Retinal pigment epithelial cell (primary cell): ENCODE measurements at regions not wholly inside any gene's neighbourhood (a gene's known extent, or its start where the extent isn't known, plus 50 kb on each side); places are given as distances from the start of the nearest gene placed in this dataset.

Experiments
- DNase-seq: peaks from one replicate; pipeline ENCODE4 v3.0.0-alpha.2; 2010; ENCODE audit warnings: low read depth
- H3K4me3 ChIP-seq: 2 replicates; pipeline ENCODE4 v1.5.1; 2011; ENCODE audit warnings: mild to moderate bottlenecking, low read length, control low read depth, moderate library complexity
- TF ChIP-seq, protein P1 (sequence below): conservative IDR thresholded peaks from 2 replicates; pipeline ENCODE4 v1.5.1; 2011; ENCODE audit warnings: low read depth, low read length, control low read depth, inconsistent platforms

DNA sequence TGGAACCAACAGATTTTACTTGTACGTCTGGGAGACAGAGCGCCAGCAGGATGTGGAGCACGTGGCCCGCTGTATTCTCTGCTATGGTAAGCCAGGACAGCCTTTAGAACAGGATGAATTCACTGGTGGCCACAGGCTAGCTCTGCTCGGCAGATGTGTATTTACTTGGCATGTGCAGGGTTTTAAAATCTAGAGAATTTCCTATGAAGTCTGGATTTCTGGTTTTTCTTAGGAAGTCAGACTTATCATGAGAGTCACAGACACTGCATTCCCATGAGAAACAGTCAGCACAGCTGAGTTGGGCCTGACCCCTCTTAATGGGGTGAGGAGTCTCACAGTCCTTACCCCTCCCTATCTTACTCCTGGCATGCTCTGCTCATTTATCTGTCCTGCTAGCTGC is 84.6 kb upstream of the COL6A5 start:
- DNase-seq: no peak
- TF ChIP-seq, protein P1, sequence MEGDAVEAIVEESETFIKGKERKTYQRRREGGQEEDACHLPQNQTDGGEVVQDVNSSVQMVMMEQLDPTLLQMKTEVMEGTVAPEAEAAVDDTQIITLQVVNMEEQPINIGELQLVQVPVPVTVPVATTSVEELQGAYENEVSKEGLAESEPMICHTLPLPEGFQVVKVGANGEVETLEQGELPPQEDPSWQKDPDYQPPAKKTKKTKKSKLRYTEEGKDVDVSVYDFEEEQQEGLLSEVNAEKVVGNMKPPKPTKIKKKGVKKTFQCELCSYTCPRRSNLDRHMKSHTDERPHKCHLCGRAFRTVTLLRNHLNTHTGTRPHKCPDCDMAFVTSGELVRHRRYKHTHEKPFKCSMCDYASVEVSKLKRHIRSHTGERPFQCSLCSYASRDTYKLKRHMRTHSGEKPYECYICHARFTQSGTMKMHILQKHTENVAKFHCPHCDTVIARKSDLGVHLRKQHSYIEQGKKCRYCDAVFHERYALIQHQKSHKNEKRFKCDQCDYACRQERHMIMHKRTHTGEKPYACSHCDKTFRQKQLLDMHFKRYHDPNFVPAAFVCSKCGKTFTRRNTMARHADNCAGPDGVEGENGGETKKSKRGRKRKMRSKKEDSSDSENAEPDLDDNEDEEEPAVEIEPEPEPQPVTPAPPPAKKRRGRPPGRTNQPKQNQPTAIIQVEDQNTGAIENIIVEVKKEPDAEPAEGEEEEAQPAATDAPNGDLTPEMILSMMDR: no peak
- no peak overlapping the region for H3K4me3 ChIP-seq

DNA sequence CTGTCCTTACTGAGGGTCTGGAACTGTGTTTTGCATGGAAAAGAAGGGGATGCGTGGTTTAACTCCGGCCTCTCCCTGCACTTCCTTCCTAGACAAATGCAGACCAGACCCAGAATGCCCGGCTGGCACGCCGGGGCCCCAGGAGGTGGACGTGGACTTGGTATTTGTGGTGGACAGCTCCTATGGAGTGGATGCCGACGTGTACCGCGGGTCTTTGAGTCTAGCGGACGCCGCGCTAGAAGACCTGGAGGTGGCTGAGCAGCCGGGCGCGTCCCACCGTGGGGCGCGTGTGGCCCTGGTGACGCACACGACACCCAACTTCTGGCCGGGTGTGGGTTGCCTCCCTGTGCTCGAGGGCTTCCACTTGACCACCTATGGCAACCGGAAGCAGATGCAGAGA is 81.8 kb upstream of the COL6A5 start:
- no peak for DNase-seq
- no peak overlapping the region for H3K4me3 ChIP-seq
- TF ChIP-seq, protein P1: no peak

DNA sequence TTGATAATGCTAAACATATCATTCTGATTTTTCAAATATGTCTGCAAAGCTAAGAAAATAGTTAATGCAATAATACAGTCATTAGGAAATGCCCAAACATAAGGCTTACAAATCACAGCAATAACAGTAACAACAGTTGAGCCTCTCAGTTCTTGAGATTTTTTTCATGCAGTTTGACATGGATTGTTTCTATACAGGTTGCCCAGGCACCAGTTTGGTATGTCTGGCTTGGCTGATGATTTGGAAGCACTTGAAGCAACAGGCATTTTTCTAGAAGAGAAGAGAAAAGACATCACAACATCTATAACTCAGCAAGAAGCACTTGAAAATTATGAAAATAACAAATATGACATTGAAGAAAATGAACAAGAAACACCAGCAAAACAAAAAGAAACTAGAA is 78.7 kb upstream of the COL6A5 start:
- TF ChIP-seq, protein P1: no peak
- DNase-seq: no peak
- no peak overlapping the region for H3K4me3 ChIP-seq

DNA sequence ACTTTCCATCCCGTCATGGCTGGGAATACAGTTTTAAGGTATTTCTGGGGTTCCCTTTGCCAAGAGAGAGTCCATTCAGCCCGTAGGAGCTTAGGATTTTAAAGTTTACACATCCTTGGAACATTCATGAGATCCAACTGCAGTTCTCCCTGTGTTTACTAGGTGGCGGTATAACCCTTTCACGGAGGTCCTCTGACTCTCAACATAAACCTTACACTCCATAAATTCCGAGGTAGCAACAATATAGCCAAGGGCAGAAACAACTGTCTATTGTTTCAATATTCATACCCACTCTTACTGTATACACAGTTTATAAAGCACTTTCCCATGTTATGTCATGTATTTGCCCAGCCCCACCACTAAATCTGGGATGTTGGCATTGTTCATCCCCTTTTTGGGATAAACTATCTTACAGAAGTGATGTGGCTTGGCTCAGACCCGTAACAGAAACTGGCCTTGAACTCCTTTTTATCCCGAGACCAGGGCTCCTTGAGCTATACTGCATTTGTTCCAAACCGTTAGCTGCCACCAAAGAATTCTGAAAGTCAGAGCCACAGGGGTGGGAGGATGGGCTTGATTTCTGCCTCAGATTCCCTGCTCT is 69.2 kb upstream of the COL6A5 start:
- peak; percentile 4 for DNase-seq
- H3K4me3 ChIP-seq: no peak overlapping the region
- TF ChIP-seq, protein P1: peak; percentile 95

DNA sequence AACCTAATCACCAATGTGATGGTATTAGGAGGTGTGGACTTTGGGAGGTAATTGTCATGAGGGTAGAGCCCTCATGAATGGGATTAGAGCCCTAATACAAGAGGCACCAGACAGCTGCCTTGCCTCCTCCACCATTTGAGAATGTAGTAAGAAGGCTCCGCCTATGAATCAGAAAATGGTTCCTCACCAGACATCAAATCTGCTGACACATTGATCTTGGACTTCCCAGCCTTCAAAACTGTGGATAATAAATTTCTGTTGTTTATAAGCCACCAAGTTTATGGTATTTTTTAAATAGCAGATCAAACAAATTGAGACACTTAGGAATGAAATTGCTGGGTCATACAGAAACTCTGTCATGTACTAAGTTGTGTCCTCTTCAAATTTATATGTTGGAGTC is 56.8 kb upstream of the COL6A5 start:
- TF ChIP-seq, protein P1: no peak
- no peak for DNase-seq
- H3K4me3 ChIP-seq: no peak overlapping the region

GRCh38 chr3:130291148-130291547 is 54.3 kb upstream of the COL6A5 start:
- TF ChIP-seq, protein P1: no peak
- DNase-seq: no peak
- H3K4me3 ChIP-seq: no peak overlapping the region

DNA sequence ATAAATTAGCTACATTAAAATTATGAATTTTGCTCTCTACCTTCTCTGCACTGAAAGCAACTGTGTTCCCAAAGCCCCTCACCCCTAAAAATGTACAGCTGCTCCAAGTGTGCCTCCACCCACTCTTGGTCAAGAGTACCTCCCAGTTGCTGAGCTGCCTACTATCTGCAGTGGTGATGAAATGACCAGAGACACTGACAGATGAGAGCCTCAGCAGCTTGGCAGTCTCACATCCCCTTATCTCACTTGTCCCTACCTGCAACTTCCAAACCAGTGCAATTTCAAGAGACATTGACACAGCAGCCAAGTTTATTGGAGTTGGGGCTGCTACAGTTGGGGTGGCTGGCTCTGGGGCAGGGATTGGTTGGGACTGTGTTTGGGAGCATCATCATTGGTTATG is 52.2 kb upstream of the COL6A5 start:
- H3K4me3 ChIP-seq: no peak overlapping the region
- no peak for DNase-seq
- TF ChIP-seq, protein P1: no peak
